Smooth muscle cell (in vitro differentiated cells): ENCODE measurements at regions not wholly inside any gene's neighbourhood (a gene's known extent, or its start where the extent isn't known, plus 50 kb on each side); places are given as distances from the start of the nearest gene placed in this dataset.
A peak's percentile ranks its signal among the peaks of the same experiment; 100 is the strongest.

ENCODE experiments used
- DNase-seq: peaks from one replicate; lab custom pipeline; 2025; ENCODE audit not compliant: unreplicated experiment; lab: John Stamatoyannopoulos, UW
- H2AFZ ChIP-seq: fragments of 200-600 bp; sonication (generic); 2 replicates; pipeline ENCODE4 v1.6.0; 2016; ENCODE audit warnings: antibody characterized with exemption, low read depth, mild to moderate bottlenecking
- H3F3A ChIP-seq: fragments of 200-600 bp; sonication (generic); 2 replicates; pipeline ENCODE4 v1.6.0; 2017; ENCODE audit warnings: antibody characterized with exemption, low read depth
- H3K27ac ChIP-seq: fragments of 200-600 bp; sonication (generic); 2 replicates; pipeline ENCODE4 v1.5.1; 2016; ENCODE audit warnings: low read depth, mild to moderate bottlenecking
- H3K27me3 ChIP-seq: fragments of 200-600 bp; sonication (generic); 2 replicates; pipeline ENCODE4 v1.6.1; 2016; ENCODE audit warnings: low read depth, mild to moderate bottlenecking
- H3K36me3 ChIP-seq: fragments of 200-600 bp; sonication (generic); 2 replicates; pipeline ENCODE4 v1.5.1; 2016; ENCODE audit warnings: low read depth
- H3K4me1 ChIP-seq: fragments of 200-600 bp; sonication (generic); 2 replicates; pipeline ENCODE4 v1.5.1; 2016; ENCODE audit warnings: low read depth
- H3K4me2 ChIP-seq: fragments of 200-600 bp; sonication (generic); 2 replicates; pipeline ENCODE4 v1.6.0; 2016; ENCODE audit warnings: mild to moderate bottlenecking
- H3K4me3 ChIP-seq: fragments of 200-600 bp; sonication (generic); 2 replicates; pipeline ENCODE4 v1.5.1; 2016; ENCODE audit warnings: mild to moderate bottlenecking
- H3K79me2 ChIP-seq: fragments of 200-600 bp; sonication (generic); 2 replicates; pipeline ENCODE4 v1.6.0; 2016; ENCODE audit warnings: low read depth, mild to moderate bottlenecking
- H3K9ac ChIP-seq: fragments of 200-600 bp; sonication (generic); 2 replicates; pipeline ENCODE4 v1.6.0; 2016; ENCODE audit warnings: low read depth
- H3K9me3 ChIP-seq: fragments of 200-600 bp; sonication (generic); replicated peaks from 2 replicates; pipeline ENCODE4 v1.5.1; 2016; ENCODE audit warnings: low read depth
- H4K20me1 ChIP-seq: fragments of 200-600 bp; sonication (generic); 2 replicates; pipeline ENCODE4 v1.6.0; 2016; ENCODE audit warnings: low read depth
- WGBS: methylation state at CpG from one replicate; pipeline ENCODE4 v1.1.7; 2016; ENCODE audit warnings: low lambda C conversion rate; 5-methylcytosine and 5-hydroxymethylcytosine counted together
- TF ChIP-seq, protein P1 (sequence below): fragments of 200-600 bp; sonication (generic); IDR thresholded peaks from 2 replicates; pipeline ENCODE4 v1.5.1; 2017; ENCODE audit warnings: borderline replicate concordance, mild to moderate bottlenecking, antibody characterized with exemption; ENCODE audit not compliant: insufficient read depth, poor library complexity, severe bottlenecking

DNA sequence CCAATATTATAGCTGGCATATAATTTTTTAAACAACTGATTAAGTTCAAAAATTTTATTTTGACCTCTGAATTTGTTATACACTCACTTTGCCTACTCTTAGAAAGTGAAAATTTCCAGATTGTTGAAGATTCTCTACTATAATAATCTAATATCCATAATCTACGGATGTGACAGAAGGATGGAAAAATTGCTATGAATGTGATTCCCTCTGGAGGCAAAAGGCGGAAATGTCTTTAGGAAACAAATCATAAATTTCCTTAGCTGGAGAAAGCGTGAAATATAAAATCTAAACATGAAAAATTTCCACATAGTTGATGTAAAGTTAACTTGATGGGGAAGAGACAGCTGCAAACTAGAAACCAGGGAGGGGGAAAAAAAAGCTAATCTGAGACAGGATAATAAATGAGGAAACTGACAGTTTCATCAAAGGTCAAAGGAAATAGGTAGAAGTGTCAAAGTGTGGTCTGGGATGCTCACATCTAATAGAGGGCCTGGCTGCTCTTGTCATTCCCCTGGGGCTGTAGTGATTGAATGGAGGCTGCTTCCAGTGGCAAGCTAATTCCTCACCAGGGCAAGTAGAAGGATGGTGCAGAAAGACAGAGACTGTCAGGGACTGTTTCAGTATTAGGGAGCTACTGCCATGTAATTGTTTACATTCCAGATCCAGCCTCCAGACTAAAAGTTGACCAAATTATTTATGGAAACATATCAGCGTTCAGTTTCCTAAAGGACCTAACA is 264.5 kb downstream of the SDHAF3 start:
- H3K4me2 ChIP-seq = peak overlapping the region; percentile 31
- no peaks in the 10 kb centered on the region for H3F3A ChIP-seq
- no peaks in the 10 kb centered on the region for H3K27me3 ChIP-seq
- H2AFZ ChIP-seq = no peak overlapping the region
- H3K4me1 ChIP-seq = no peaks in the 10 kb centered on the region
- TF ChIP-seq, protein P1, sequence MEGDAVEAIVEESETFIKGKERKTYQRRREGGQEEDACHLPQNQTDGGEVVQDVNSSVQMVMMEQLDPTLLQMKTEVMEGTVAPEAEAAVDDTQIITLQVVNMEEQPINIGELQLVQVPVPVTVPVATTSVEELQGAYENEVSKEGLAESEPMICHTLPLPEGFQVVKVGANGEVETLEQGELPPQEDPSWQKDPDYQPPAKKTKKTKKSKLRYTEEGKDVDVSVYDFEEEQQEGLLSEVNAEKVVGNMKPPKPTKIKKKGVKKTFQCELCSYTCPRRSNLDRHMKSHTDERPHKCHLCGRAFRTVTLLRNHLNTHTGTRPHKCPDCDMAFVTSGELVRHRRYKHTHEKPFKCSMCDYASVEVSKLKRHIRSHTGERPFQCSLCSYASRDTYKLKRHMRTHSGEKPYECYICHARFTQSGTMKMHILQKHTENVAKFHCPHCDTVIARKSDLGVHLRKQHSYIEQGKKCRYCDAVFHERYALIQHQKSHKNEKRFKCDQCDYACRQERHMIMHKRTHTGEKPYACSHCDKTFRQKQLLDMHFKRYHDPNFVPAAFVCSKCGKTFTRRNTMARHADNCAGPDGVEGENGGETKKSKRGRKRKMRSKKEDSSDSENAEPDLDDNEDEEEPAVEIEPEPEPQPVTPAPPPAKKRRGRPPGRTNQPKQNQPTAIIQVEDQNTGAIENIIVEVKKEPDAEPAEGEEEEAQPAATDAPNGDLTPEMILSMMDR = no peak
- no peaks in the 10 kb centered on the region for H3K79me2 ChIP-seq
- H3K9ac ChIP-seq = no peak overlapping the region
- DNase-seq = no peak
- H3K27ac ChIP-seq = no peak overlapping the region
- no peaks in the 10 kb centered on the region for H3K9me3 ChIP-seq
- WGBS = 86% methylated on average over 4 of the region's 4 CpGs
- no peak overlapping the region for H3K4me3 ChIP-seq
- H3K36me3 ChIP-seq = no peaks in the 10 kb centered on the region
- no peaks in the 10 kb centered on the region for H4K20me1 ChIP-seq

- no peaks in the 10 kb centered on the region for H3K79me2 ChIP-seq
- H3F3A ChIP-seq = no peaks in the 10 kb centered on the region
- TF ChIP-seq, protein P1 = no peak
- H3K27ac ChIP-seq = no peak overlapping the region
- H4K20me1 ChIP-seq = no peaks in the 10 kb centered on the region
- no peaks in the 10 kb centered on the region for H3K9me3 ChIP-seq
- no peak for DNase-seq
- H3K4me1 ChIP-seq = no peaks in the 10 kb centered on the region
- no peaks in the 10 kb centered on the region for H3K27me3 ChIP-seq
- no peaks in the 10 kb centered on the region for H3K36me3 ChIP-seq
- H3K4me2 ChIP-seq = no peak overlapping the region
- no peak overlapping the region for H2AFZ ChIP-seq
- WGBS = 83% methylated on average over 6 of the region's 6 CpGs
- H3K4me3 ChIP-seq = no peak overlapping the region
- no peak overlapping the region for H3K9ac ChIP-seq
Measured at GRCh38 chr7:97390052-97390451, 272.6 kb downstream of the SDHAF3 start.

DNA sequence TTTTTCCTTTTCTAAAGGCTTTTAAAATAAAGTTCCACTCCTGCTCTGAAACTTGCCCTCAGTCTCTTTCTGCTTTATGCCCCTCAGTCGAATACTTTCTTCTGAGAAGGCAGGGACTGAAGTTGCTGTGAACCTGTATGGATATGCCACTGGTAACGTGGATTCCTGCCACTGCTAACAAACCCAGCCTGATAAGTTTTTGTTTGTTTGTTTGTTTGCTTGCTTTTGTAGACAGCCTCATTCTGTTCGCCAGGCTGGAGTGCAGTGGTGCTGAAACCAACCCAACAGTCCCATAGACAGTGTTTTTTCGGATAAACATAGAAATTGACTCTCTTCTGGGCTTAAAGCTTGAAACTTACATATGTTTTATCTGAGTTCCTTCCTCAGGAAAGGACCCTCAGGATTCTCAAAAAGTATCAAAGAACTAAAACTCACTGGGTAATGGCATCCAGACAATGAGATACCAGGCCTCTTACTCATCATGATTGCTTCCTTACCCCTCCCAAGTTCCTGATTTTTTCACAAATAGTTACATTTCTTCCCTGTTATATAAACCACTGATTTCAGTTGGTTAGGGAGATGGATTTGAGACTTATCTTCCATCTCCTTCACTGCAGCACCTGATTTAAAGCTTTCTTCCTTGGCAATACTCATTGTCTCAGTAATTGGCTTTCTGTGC is 273.6 kb downstream of the SDHAF3 start:
- no peak for DNase-seq
- H3K4me2 ChIP-seq = no peak overlapping the region
- H3K79me2 ChIP-seq = no peaks in the 10 kb centered on the region
- no peaks in the 10 kb centered on the region for H3K4me1 ChIP-seq
- H4K20me1 ChIP-seq = no peaks in the 10 kb centered on the region
- no peaks in the 10 kb centered on the region for H3K9me3 ChIP-seq
- H3F3A ChIP-seq = no peaks in the 10 kb centered on the region
- H3K36me3 ChIP-seq = no peaks in the 10 kb centered on the region
- no peaks in the 10 kb centered on the region for H3K27me3 ChIP-seq
- WGBS = 94% methylated on average over 4 of the region's 4 CpGs
- H3K9ac ChIP-seq = no peak overlapping the region
- TF ChIP-seq, protein P1 = no peak
- H3K27ac ChIP-seq = no peak overlapping the region
- H3K4me3 ChIP-seq = no peak overlapping the region
- H2AFZ ChIP-seq = no peak overlapping the region

DNA sequence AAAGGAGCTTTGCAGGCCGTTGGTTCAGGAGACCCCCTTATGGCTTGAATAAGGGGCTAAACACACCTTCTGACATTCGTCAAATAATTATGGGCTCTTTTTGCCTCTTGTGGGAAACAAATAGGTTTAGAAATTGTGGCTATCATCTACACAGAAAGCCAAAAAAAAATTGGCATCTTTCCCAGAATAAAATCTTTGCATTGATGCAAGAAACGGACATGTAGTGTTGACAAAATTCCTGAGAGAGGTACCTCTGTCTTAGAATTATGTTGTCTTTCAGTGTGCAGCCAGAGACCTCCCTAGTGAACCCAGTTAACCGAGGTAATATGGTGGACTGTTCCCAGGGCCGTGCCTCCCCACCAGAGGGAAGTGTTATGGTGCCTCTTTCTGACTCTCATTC is 283.9 kb downstream of the SDHAF3 start:
- Histone ChIP-seq H3K9ac (no peak overlapping the region), H3K79me2 (no peaks in the 10 kb centered on the region), H2AFZ (no peak overlapping the region), H3K9me3 (no peaks in the 10 kb centered on the region), H3F3A (no peaks in the 10 kb centered on the region), H3K27ac (peak overlapping the region; percentile 61), H3K4me2 (peak overlapping the region; percentile 56), H4K20me1 (no peaks in the 10 kb centered on the region), H3K4me1 (peaks cover 9% of the 10 kb centered on the region), H3K4me3 (no peak overlapping the region), H3K36me3 (no peaks in the 10 kb centered on the region), H3K27me3 (peaks cover 19% of the 10 kb centered on the region)
- TF ChIP-seq, protein P1 = no peak
- 85% methylated on average over 5 of the region's 5 CpGs for WGBS
- DNase-seq = no peak
